Stimulated activated naive B cell treated with anti-CD40 and anti-IgM and Interleukin-4, amounts not matched to agents 10 μg/mL and 1 μg/mL and 100 μg/mL, for 72 hours (primary cell): ENCODE measurements at regions not wholly inside any gene's neighbourhood (a gene's known extent, or its start where the extent isn't known, plus 50 kb on each side); places are given as distances from the start of the nearest gene placed in this dataset.
"Not testable (repeated sequence)": the region's sequence is repeated elsewhere in the genome, so short reads cannot be mapped to it uniquely, and the experiment has no call there.

Source experiments
- ATAC-seq, 2 donors: fragments of 150-1000 bp; cut with Tn5 transposase; replicated peaks; 2 replicates each; pipeline ENCODE4 v1.10.0; 2021; ENCODE audit warnings: moderate library complexity in 1 of 2
- DNase-seq: peaks from one replicate; pipeline ENCODE4 v3.0.0; 2021
- H3K27ac Mint-ChIP-seq: one replicate; pipeline ENCODE4 v1.8.0; 2022; ENCODE audit warnings: mild to moderate bottlenecking, mixed read lengths
- H3K27me3 Mint-ChIP-seq, 2 donors: one replicate each; pipeline ENCODE4 v1.8.0; 2022; ENCODE audit warnings: mixed read lengths in 2 of 2
- H3K36me3 Mint-ChIP-seq, 2 donors: one replicate each; pipeline ENCODE4 v1.8.0; 2022; ENCODE audit warnings: mixed read lengths in 2 of 2, mild to moderate bottlenecking in 1 of 2
- H3K4me1 Mint-ChIP-seq, 2 donors: one replicate each; pipeline ENCODE4 v1.8.0; 2022; ENCODE audit warnings: mixed read lengths in 2 of 2, mild to moderate bottlenecking in 1 of 2
- H3K4me3 Mint-ChIP-seq, 2 donors: one replicate each; pipeline ENCODE4 v1.8.0; 2022; ENCODE audit warnings: mild to moderate bottlenecking in 2 of 2, mixed read lengths in 2 of 2, moderate library complexity in 1 of 2
- H3K9me3 Mint-ChIP-seq, 2 donors: one replicate each; pipeline ENCODE4 v1.8.0; 2022; ENCODE audit warnings: mixed read lengths in 2 of 2, mild to moderate bottlenecking in 1 of 2

GRCh38 chrX:1877780-1878179, 262.9 kb downstream of the ASMT start:
- H3K27ac Mint-ChIP-seq, result no peak overlapping the region
- peaks cover 5 to 24% of the 10 kb centered on the region in 2 donors for H3K27me3 Mint-ChIP-seq
- no peak overlapping the region for H3K4me3 Mint-ChIP-seq
- DNase-seq, result no peak
- peaks cover 7 to 12% of the 10 kb centered on the region in 2 donors for H3K9me3 Mint-ChIP-seq
- ATAC-seq, result no peak
- H3K36me3 Mint-ChIP-seq, result peaks cover 0 to 2% of the 10 kb centered on the region in 2 donors
- no peaks in the 10 kb centered on the region for H3K4me1 Mint-ChIP-seq

DNA sequence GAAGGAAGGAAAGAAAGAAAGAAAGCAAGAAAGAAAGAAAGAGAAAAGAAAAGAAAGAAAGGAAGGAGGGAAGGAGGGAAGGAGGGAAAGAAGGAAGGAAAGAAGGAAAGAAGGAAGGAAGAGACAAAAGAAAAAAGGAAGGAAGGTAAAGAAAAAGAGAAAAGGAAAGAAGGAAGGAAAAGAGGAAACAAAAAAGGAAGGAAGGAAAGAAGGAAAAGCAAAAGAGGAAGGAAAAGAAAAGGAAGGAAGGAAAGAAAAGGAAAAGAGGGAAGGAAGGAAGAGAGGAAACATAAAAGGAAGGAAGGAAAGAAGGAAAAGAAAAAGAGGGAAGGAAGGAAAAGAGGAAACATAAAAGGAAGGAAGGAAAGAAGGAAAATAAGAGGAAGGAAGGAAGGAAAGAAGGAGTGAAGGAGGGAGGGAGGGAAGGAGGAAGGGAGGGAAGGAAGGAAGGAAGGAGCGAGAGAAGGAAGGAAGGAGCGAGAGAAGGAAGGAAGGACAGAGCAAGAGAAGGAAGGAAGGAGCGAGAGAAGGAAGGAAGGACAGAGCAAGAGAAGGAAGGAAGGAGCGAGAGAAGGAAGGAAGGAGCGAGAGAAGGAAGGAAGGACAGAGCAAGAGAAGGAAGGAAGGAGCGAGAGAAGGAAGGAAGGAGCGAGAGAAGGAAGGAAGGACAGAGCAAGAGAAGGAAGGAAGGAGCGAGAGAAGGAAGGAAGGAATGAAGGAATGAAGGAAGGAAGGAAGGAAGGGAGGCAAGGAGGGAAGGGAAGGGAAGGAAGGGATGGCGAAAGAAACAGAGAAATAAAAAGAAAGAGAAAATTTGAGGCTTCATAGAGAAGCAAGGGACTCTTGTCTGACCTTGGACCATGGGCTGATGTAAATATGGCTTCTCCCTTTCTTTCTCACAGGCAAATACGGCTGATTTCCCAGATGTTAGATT, 266.3 kb downstream of the ASMT start:
- peaks cover 9 to 16% of the 10 kb centered on the region in 2 donors for H3K9me3 Mint-ChIP-seq
- not testable (repeated sequence) for H3K4me3 Mint-ChIP-seq, H3K27ac Mint-ChIP-seq, ATAC-seq, H3K4me1 Mint-ChIP-seq, H3K36me3 Mint-ChIP-seq, DNase-seq
- H3K27me3 Mint-ChIP-seq, result peaks cover 20 to 31% of the 10 kb centered on the region in 2 donors

GRCh38 chrX:1883772-1884171, 268.9 kb downstream of the ASMT start:
- Mint-ChIP-seq H3K4me1 (no peaks in the 10 kb centered on the region), H3K4me3 (no peak overlapping the region), H3K36me3 (peaks cover 0 to 3% of the 10 kb centered on the region in 2 donors), H3K27me3 (peaks cover 16 to 25% of the 10 kb centered on the region in 2 donors), H3K9me3 (peaks cover 8 to 12% of the 10 kb centered on the region in 2 donors), H3K27ac (no peak overlapping the region)
- no peak for DNase-seq
- ATAC-seq, result no peak

GRCh38 chrX:1884446-1884845, 269.6 kb downstream of the ASMT start:
- Mint-ChIP-seq H3K4me1 (no peaks in the 10 kb centered on the region), H3K27ac (no peak overlapping the region), H3K4me3 (no peak overlapping the region), H3K9me3 (peaks cover 8 to 12% of the 10 kb centered on the region in 2 donors), H3K27me3 (peaks cover 23 to 27% of the 10 kb centered on the region in 2 donors), H3K36me3 (peaks cover 0 to 3% of the 10 kb centered on the region in 2 donors)
- no peak for ATAC-seq
- no peak for DNase-seq

DNA sequence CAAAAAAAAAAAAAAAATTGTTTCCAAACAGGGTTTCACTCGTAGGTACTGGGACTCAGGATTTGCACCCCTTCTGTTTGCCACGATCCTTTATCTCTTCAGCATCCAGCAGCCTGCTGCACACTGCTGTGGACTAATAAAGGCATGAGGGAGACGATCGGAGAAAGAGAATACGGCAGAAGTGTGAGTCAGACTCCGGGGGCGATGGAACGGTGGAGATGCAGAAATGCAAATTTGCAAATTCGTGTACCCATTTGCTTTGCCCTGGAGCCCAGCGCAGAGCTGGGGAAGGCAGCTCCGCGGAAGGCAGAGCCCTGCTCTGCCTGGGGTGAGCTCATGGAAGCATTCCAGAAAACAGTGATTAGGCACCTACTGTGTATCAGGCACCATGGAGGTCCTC, 270.3 kb downstream of the ASMT start:
- no peak overlapping the region for H3K27ac Mint-ChIP-seq
- H3K36me3 Mint-ChIP-seq, result peaks cover 0 to 3% of the 10 kb centered on the region in 2 donors
- no peak overlapping the region for H3K4me3 Mint-ChIP-seq
- H3K4me1 Mint-ChIP-seq, result no peaks in the 10 kb centered on the region
- ATAC-seq (no peak), DNase-seq (no peak)
- peaks cover 8 to 12% of the 10 kb centered on the region in 2 donors for H3K9me3 Mint-ChIP-seq
- peaks cover 23 to 27% of the 10 kb centered on the region in 2 donors for H3K27me3 Mint-ChIP-seq

GRCh38 chrX:1888305-1888704, 273.4 kb downstream of the ASMT start:
- H3K36me3 Mint-ChIP-seq, H3K9me3 Mint-ChIP-seq, DNase-seq, H3K27ac Mint-ChIP-seq, H3K4me3 Mint-ChIP-seq, ATAC-seq, H3K4me1 Mint-ChIP-seq: not testable (repeated sequence)
- peaks cover 23 to 27% of the 10 kb centered on the region in 2 donors for H3K27me3 Mint-ChIP-seq

DNA sequence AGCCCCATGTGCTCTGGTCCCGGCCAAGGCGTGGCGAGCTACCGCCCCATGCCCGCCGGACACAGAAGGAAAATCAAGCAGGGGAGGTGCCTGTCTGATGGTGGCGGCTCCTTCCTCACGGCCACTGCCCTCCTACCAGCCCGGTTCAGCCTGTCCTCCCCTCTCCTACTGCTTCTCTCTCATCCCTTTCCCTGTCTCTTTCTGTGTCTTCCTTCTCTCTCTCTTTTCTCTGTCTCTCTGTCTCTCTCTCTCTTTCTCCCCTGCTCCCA, 279.1 kb downstream of the ASMT start:
- ATAC-seq, result no peak
- Mint-ChIP-seq H3K4me1 (no peaks in the 10 kb centered on the region), H3K27me3 (peaks cover 5 to 6% of the 10 kb centered on the region in 2 donors), H3K9me3 (no peaks in the 10 kb centered on the region), H3K36me3 (no peaks in the 10 kb centered on the region), H3K4me3 (no peak overlapping the region), H3K27ac (no peak overlapping the region)
- no peak for DNase-seq

DNA sequence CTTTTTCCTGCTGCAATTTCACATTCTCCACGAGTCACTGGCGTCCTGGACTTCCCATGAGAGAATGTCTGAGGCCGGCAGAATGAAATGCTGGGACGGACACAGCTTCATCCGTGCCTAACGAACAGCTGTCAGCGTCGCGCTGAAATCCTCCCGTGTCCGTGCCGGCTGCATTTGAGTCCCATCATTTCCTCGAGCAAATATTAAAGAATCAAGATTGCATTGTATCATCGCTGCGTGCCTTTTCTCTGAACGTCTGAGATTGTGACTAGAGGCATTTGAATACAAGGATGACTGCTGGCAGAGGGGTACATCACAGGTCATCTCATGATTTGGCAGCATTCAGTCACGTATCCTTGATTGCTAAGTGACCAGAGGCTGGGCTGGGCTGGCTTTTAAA, 279.9 kb downstream of the ASMT start:
- H3K36me3 Mint-ChIP-seq, result no peaks in the 10 kb centered on the region
- H3K27ac Mint-ChIP-seq, result no peak overlapping the region
- peaks cover 0 to 9% of the 10 kb centered on the region in 2 donors for H3K27me3 Mint-ChIP-seq
- DNase-seq (no peak), ATAC-seq (no peak)
- no peaks in the 10 kb centered on the region for H3K9me3 Mint-ChIP-seq
- no peak overlapping the region for H3K4me3 Mint-ChIP-seq
- H3K4me1 Mint-ChIP-seq, result no peaks in the 10 kb centered on the region

GRCh38 chrX:1895583-1895982, 280.7 kb downstream of the ASMT start:
- H3K4me3 Mint-ChIP-seq, result no peak overlapping the region
- H3K27me3 Mint-ChIP-seq, result peaks cover 0 to 9% of the 10 kb centered on the region in 2 donors
- ATAC-seq, result no peak
- H3K27ac Mint-ChIP-seq, result no peak overlapping the region
- H3K36me3 Mint-ChIP-seq, result no peaks in the 10 kb centered on the region
- DNase-seq, result no peak
- H3K9me3 Mint-ChIP-seq, result no peaks in the 10 kb centered on the region
- no peaks in the 10 kb centered on the region for H3K4me1 Mint-ChIP-seq

- Mint-ChIP-seq H3K36me3 (no peaks in the 10 kb centered on the region), H3K27ac (no peak overlapping the region), H3K27me3 (peaks cover 0 to 9% of the 10 kb centered on the region in 2 donors), H3K4me1 (no peaks in the 10 kb centered on the region), H3K4me3 (no peak overlapping the region), H3K9me3 (no peaks in the 10 kb centered on the region)
- DNase-seq, result no peak
- ATAC-seq, result no peak
Measured at GRCh38 chrX:1899841-1900240, 285.0 kb downstream of the ASMT start.

GRCh38 chrX:1902901-1903235, 288.0 kb downstream of the ASMT start:
- no peaks in the 10 kb centered on the region for H3K9me3 Mint-ChIP-seq
- no peaks in the 10 kb centered on the region for H3K36me3 Mint-ChIP-seq
- no peak overlapping the region for H3K4me3 Mint-ChIP-seq
- no peak overlapping the region for H3K27ac Mint-ChIP-seq
- DNase-seq (no peak), ATAC-seq (no peak)
- H3K27me3 Mint-ChIP-seq, result peaks cover 0 to 4% of the 10 kb centered on the region in 2 donors
- no peaks in the 10 kb centered on the region for H3K4me1 Mint-ChIP-seq

- no peak for ATAC-seq
- Mint-ChIP-seq H3K27ac (no peak overlapping the region), H3K9me3 (no peaks in the 10 kb centered on the region), H3K27me3 (peaks cover 0 to 4% of the 10 kb centered on the region in 2 donors), H3K4me3 (no peak overlapping the region), H3K4me1 (no peaks in the 10 kb centered on the region), H3K36me3 (no peaks in the 10 kb centered on the region)
- no peak for DNase-seq
Measured at GRCh38 chrX:1903236-1903935, 288.5 kb downstream of the ASMT start.

GRCh38 chrX:1904663-1905218, 289.9 kb downstream of the ASMT start:
- Mint-ChIP-seq H3K36me3 (no peaks in the 10 kb centered on the region), H3K4me3 (no peak overlapping the region), H3K27ac (no peak overlapping the region), H3K9me3 (no peaks in the 10 kb centered on the region), H3K27me3 (no peaks in the 10 kb centered on the region), H3K4me1 (peaks cover 2 to 4% of the 10 kb centered on the region in 2 donors)
- DNase-seq (no peak), ATAC-seq (no peak)

GRCh38 chrX:1906028-1906427, 291.2 kb downstream of the ASMT start:
- no peaks in the 10 kb centered on the region for H3K36me3 Mint-ChIP-seq
- no peak for DNase-seq
- no peak overlapping the region for H3K4me3 Mint-ChIP-seq
- peaks cover 0 to 7% of the 10 kb centered on the region in 2 donors for H3K27me3 Mint-ChIP-seq
- H3K9me3 Mint-ChIP-seq, result no peaks in the 10 kb centered on the region
- ATAC-seq, result no peak
- H3K4me1 Mint-ChIP-seq, result peaks cover 2 to 6% of the 10 kb centered on the region in 2 donors
- H3K27ac Mint-ChIP-seq, result no peak overlapping the region

- not testable (repeated sequence) for ATAC-seq, H3K4me3 Mint-ChIP-seq, H3K27ac Mint-ChIP-seq, H3K36me3 Mint-ChIP-seq, DNase-seq, H3K4me1 Mint-ChIP-seq, H3K9me3 Mint-ChIP-seq
- H3K27me3 Mint-ChIP-seq, result peaks cover 6 to 15% of the 10 kb centered on the region in 2 donors
Measured at GRCh38 chrX:1908996-1909395, 294.1 kb downstream of the ASMT start.
